GM18519 (cell line): ENCODE measurements at regions not wholly inside any gene's neighbourhood (a gene's known extent, or its start where the extent isn't known, plus 50 kb on each side); places are given as distances from the start of the nearest gene placed in this dataset.
"Not testable (repeated sequence)": the region's sequence is repeated elsewhere in the genome, so short reads cannot be mapped to it uniquely, and the experiment has no call there.

ENCODE experiments used
- ATAC-seq: cut with Tn5 transposase; IDR thresholded peaks from one replicate; pipeline ENCODE4 v1.9.1; 2021; ENCODE audit warnings: mild to moderate bottlenecking, moderate library complexity; ENCODE audit not compliant: unreplicated experiment, low FRiP score

DNA sequence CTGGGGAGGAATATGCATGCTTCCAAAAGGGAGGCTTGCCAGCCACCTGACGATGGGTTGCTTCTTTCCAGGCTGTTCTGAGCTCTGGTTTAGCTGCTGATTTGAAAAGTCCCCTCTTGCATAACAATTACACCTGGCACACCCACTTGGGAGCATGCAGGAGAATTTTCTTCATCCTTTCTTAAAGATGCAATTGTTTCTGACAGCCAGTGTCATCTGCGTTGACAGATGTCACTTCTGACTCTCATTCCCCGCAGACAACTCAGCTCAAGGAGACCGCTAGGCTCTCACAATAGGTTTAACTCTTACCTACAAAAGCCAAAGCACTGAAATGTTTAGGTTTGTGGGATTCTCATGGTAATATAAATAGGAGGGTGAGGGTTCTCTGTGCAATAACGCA is 185.6 kb upstream of the SYNPR start:
- no peak for ATAC-seq

- ATAC-seq: no peak
Measured at GRCh38 chr3:63094642-63095408, 183.3 kb upstream of the SYNPR start.

DNA sequence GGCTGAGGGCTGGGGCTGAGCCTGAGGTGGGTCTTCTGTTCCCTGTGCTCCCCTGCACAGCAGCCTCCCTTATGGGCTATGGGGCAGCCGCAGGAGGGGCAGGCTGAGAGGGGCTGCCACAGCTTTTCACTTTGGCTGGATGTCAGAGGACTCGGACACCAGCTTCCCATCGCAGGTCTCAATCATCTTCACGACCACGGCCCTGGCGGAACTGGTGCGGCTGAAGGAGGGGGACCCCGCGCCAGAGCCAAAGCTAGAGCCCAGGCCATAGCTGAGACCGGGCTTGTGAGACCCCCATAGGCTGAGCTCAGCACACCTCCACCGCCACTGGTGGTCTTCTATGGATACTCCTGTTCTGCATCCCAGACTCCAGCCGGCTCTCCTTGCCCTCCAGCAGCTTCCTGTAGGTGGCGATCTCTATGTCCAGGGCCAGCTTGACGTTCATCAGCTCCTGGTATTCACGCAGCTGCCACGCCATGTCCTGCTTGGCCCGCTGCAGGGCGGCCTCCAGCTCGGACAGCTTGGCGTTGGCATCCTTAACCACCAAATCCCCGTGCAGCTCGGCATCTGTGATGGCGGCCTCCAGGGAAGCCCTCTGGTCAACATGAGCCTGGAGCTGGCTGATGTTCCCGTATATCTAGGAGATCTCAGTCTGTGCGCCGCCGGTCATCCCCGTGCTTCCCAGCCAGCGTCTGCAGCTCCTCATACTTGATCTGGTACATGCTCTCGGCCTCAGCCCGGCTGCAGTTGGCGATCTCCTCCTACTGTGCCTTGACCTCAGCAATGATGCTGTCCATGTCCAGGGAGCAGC is 181.7 kb upstream of the SYNPR start:
- no peak for ATAC-seq

GRCh38 chr3:63097396-63097795 is 180.7 kb upstream of the SYNPR start:
- ATAC-seq: no peak

- ATAC-seq: no peak
Measured at GRCh38 chr3:63116922-63117321, 161.2 kb upstream of the SYNPR start.

- ATAC-seq: no peak
Measured at GRCh38 chr3:63124090-63124489, 154.0 kb upstream of the SYNPR start.

- no peak for ATAC-seq
Measured at GRCh38 chr3:63126530-63126929, 151.6 kb upstream of the SYNPR start.

- no peak for ATAC-seq
Measured at GRCh38 chr3:63128380-63128779, 149.7 kb upstream of the SYNPR start.

DNA sequence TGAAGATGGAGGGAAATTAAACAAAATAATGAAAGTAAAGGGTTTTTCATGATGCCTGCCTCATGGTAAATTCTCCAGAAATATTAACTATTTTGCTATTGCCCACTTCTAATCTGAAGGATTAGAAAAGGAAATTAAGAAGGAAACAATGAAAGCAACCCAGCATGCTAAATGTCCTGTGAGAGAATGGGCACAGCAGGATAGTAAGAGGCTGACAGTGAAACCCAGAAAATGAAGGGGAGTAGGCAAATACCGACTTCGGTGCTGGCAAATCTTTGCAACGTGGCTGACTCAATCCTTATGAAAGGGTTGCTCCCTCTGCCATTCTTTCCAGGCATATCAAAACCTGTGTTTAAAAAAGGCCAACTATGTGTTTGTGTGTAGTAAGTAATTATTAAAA is 147.5 kb upstream of the SYNPR start:
- ATAC-seq: no peak

DNA sequence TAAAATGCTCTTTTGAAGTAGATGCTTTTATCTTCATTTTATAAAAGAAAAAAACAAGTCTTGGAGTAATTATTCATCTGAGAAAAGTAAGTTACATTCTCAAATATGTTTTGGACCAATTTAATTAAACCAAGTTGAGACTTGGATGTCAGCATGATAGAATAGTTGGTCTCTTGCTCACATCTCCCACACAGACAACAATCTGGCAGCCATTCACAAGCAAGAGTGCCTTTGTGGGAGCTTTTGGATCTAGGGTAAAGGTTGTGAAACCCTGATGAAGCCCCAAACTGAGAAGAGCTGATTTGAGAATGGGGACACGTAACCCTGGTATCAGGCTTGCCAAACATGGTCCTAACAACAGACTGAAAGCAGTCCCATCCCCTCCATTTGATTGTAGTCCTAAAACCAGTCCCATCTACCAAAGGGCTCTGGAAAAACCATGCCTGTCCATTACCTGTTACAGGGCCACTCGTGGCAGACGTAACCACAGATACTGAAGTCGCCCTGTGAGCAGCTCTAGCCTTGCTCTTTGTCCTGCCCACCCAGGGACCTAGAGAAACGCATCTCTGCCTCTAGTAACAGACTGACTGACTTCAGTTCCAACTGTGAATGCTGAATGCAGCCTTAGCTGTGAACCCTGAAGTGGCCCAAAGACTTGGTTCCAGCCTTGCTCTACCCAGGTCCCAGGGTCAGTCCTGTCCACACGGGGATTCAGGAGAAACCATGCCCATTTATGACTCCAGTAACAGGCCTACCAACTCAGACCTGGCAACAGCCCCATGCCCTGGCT is 145.5 kb upstream of the SYNPR start:
- ATAC-seq: no peak

- ATAC-seq: no peak
Measured at GRCh38 chr3:63135367-63135766, 142.7 kb upstream of the SYNPR start.

GRCh38 chr3:63136249-63136648 is 141.9 kb upstream of the SYNPR start:
- not testable (repeated sequence) for ATAC-seq

GRCh38 chr3:63142681-63143080 is 135.4 kb upstream of the SYNPR start:
- no peak for ATAC-seq

DNA sequence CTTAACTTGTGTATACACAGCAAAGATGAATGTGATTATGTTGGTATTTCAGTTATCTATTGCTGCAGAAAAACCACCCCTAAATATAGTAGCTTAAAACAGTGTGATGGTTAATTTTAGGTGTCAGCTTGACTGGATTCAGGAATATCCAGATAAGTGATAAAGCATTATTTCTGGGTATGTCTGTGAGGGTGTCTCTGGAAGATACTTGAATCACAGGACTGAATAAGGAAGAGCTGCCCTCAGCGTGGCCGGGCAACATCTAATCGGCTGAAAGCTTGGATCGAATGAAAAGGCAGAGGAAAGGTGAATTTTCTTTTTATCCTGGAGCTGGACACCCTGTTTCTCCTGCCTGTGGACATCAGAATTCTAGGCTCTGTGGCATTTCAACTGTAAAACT is 132.0 kb upstream of the SYNPR start:
- no peak for ATAC-seq

DNA sequence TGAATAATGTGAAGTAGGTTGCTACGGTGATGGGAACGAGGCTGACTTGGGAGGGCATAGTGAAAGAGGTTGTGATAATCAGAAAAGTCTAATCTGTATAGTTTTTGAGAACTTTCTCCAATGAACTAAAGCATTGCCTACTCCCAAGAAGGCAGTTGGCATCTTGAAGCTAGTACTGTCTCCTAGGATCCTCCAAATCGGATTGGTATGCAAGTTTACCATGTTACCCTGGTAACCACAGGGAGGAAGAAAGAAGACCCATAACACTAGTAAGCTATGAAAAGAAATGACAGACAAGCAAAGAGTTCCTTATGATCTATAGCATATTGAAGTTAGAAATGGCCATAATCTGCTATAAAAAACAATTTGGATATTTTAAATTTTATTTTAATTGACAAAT is 127.2 kb upstream of the SYNPR start:
- ATAC-seq: no peak

- no peak for ATAC-seq
Measured at GRCh38 chr3:63151897-63152296, 126.2 kb upstream of the SYNPR start.

GRCh38 chr3:63159764-63160163 is 118.3 kb upstream of the SYNPR start:
- ATAC-seq: no peak

- ATAC-seq: no peak
Measured at GRCh38 chr3:63167113-63167512, 111.0 kb upstream of the SYNPR start.

DNA sequence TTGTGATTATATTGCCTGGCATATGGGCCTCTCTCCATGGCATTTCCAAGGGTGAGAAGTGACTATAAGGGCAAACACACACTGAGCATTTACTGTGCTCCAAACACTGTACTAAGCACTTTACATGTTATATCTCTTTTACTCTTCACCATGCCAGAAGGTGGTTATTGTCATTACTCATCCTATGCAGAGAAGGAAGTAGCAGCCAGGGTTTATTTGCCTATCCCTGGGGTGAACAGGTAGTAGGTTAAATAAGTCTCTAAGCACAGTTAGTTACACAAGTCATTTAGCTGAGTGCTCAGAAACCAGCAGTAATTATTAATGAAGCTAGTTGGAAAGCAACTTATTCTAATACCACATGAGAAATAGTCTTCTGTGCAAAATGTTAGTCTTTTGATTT is 109.9 kb upstream of the SYNPR start:
- ATAC-seq: no peak

DNA sequence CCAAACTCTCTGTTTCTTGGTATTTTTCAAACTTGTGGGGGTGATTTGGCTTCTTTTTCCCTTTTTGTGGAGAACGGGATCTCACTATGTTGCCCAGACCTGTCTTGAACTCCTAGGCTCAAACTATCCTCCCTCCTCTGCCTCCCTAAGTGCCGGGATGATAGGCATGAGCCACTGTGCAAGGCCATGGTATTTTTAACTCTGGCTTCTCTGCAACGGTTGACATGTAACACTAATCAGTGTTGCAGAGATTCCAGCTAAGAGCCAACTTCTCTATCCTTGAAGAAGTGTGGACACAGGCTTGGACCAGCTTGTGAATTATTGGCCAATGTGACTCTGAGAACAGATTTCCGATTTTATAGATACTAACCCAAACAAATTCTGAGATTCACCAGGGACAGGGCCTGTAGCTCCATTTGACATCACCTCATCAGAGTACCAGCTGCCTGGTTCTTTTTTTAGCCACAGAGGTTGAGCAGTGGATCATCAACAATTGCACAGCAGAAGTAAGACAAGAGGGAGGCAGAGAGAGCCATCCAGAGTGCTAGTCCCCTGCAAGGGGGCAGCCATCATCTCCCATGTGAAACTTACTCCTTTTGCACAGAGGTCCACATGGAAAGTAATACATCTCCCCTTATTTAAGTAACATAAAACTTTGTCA is 98.1 kb upstream of the SYNPR start:
- no peak for ATAC-seq

- no peak for ATAC-seq
Measured at GRCh38 chr3:63192248-63192647, 85.9 kb upstream of the SYNPR start.
